ENCODE measurements at regions not wholly inside any gene's neighbourhood (a gene's known extent, or its start where the extent isn't known, plus 50 kb on each side); places are given as distances from the start of the nearest gene placed in this dataset.

GRCh38 chr13:27721681-27722080 lies 70.6 kb upstream of the GSX1 start:
- POLR2A ChIA-PET, result no interaction called here
- Histone ChIP-seq H3K4me2 (no peak overlapping the region), H3K79me2 (ENCODE audit: insufficient read depth) (no peaks in the 10 kb centered on the region), H3K36me3 (replicated peaks in 1 of 2; ENCODE audit: control insufficient read depth in 1 of 2, insufficient read depth in 2 of 2, low read length in 1 of 2) (no peaks in the 10 kb centered on the region), H3K4me1 (ENCODE audit: control insufficient read depth in 1 of 2, insufficient read depth in 2 of 2, low read depth in 1 of 2, low read length in 1 of 2) (no peaks in the 10 kb centered on the region), H4K20me1 (ENCODE audit: insufficient read depth) (no peaks in the 10 kb centered on the region), H3K9me3 (no peaks in the 10 kb centered on the region), H2AFZ (ENCODE audit: low read depth) (no peak overlapping the region), H3F3A (replicated peaks; ENCODE audit: insufficient read depth) (no peaks in the 10 kb centered on the region), H3K4me3 (ENCODE audit: low read depth in 2 of 2, low read length in 1 of 2) (no peak overlapping the region), H3K27me3 (ENCODE audit: insufficient read depth) (peaks cover 50% of the 10 kb centered on the region; the same call in 1 of the 2 replicates), H3K9me2 (no peaks in the 10 kb centered on the region), H3K9ac (no peak overlapping the region), H3K27ac (ENCODE audit: low read depth in 2 of 2, low read length in 1 of 2) (no peak overlapping the region)
- no peak for DNase-seq
- no peak for TF ChIP-seq TAF1 (IDR thresholded peaks at IDR 0.05; ENCODE audit: borderline replicate concordance, low read depth, low read length)
- no peak for TF ChIP-seq EP300 (IDR thresholded peaks at IDR 0.05; ENCODE audit: borderline replicate concordance in 1 of 2, low read depth in 1 of 2, low read length in 1 of 2)
- no peak for TF ChIP-seq CTCF (IDR thresholded peaks at IDR 0.05)
- TF ChIP-seq FOSL2 (IDR thresholded peaks at IDR 0.05; ENCODE audit: borderline replicate concordance, low read depth), result no peak
- TF ChIP-seq, protein P1, sequence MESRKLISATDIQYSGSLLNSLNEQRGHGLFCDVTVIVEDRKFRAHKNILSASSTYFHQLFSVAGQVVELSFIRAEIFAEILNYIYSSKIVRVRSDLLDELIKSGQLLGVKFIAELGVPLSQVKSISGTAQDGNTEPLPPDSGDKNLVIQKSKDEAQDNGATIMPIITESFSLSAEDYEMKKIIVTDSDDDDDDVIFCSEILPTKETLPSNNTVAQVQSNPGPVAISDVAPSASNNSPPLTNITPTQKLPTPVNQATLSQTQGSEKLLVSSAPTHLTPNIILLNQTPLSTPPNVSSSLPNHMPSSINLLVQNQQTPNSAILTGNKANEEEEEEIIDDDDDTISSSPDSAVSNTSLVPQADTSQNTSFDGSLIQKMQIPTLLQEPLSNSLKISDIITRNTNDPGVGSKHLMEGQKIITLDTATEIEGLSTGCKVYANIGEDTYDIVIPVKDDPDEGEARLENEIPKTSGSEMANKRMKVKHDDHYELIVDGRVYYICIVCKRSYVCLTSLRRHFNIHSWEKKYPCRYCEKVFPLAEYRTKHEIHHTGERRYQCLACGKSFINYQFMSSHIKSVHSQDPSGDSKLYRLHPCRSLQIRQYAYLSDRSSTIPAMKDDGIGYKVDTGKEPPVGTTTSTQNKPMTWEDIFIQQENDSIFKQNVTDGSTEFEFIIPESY (IDR thresholded peaks at IDR 0.05; ENCODE audit: borderline replicate concordance, low read depth), result no peak
- no peak for TF ChIP-seq SIN3A (IDR thresholded peaks at IDR 0.05; ENCODE audit: borderline replicate concordance, low read depth, low read length)
- TF ChIP-seq GATA2 (CRISPR knock-in tag; IDR thresholded peaks at IDR 0.05), result no peak
- no peak for TF ChIP-seq IRF3 (IDR thresholded peaks at IDR 0.05; ENCODE audit: low read depth, low read length)
- no peak for TF ChIP-seq JUND (IDR thresholded peaks at IDR 0.05)
- TF ChIP-seq CHD2 (IDR thresholded peaks at IDR 0.05; ENCODE audit: low read length, partially characterized antibody), result no peak
- TF ChIP-seq TEAD4 (IDR thresholded peaks at IDR 0.05; ENCODE audit: borderline replicate concordance, insufficient read depth), result no peak
- no peak for TF ChIP-seq NRF1 (IDR thresholded peaks at IDR 0.05; ENCODE audit: low read depth, low read length)
- TF ChIP-seq RXRA (IDR thresholded peaks at IDR 0.05; ENCODE audit: borderline replicate concordance, low read depth), result no peak
- TF ChIP-seq FOXM1 (IDR thresholded peaks at IDR 0.05; ENCODE audit: low read depth), result no peak
- TF ChIP-seq RCOR1 (IDR thresholded peaks at IDR 0.05; ENCODE audit: low read length), result no peak
- CTCF ChIA-PET, result interaction anchor here (0.6 kb wide), 1 partner anchor 105 kb away, joined by 4 read pairs; no protein-coding TSS in a partner anchor
- 10% methylated on average over 2 of the region's 2 CpGs for WGBS (ENCODE audit: low lambda C conversion rate)
